SU-DHL-6 (cell line): ENCODE measurements at regions not wholly inside any gene's neighbourhood (a gene's known extent, or its start where the extent isn't known, plus 50 kb on each side); places are given as distances from the start of the nearest gene placed in this dataset.

Experiments used
- EZH2phosphoT487 ChIP-seq: fragments of 200-600 bp; sonication (generic), shearing (Covaris generic); conservative IDR thresholded peaks from 2 replicates; pipeline ENCODE4 v1.6.1; 2018; ENCODE audit warnings: mild to moderate bottlenecking, antibody characterized with exemption, low read length, moderate library complexity, mixed read lengths
- TF ChIP-seq, protein P1 (sequence below): fragments of 200-600 bp; sonication (generic); IDR thresholded peaks from one replicate; pipeline ENCODE4 v1.5.1; 2017; ENCODE audit warnings: antibody characterized with exemption, mild to moderate bottlenecking, low read length, moderate library complexity; ENCODE audit not compliant: insufficient read depth, poor library complexity, severe bottlenecking

DNA sequence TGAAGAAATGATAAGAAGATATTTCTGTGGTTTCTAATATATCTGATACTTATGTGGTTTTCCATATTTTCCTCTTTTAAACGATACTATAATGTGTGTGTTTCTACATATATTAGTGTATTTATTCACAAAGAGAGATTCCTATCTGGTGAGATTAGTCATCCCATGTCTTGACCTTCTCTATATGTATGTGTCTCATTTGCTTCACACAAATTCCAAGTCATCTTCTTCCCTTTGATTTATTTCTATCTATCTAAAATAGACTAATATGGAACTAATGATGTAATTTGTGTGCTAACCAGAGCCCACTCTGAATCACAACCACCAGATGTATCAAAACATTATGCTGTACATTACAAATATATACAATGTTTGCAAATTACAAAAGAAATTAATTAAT is 154.7 kb upstream of the KCNMB2 start:
- TF ChIP-seq, protein P1, sequence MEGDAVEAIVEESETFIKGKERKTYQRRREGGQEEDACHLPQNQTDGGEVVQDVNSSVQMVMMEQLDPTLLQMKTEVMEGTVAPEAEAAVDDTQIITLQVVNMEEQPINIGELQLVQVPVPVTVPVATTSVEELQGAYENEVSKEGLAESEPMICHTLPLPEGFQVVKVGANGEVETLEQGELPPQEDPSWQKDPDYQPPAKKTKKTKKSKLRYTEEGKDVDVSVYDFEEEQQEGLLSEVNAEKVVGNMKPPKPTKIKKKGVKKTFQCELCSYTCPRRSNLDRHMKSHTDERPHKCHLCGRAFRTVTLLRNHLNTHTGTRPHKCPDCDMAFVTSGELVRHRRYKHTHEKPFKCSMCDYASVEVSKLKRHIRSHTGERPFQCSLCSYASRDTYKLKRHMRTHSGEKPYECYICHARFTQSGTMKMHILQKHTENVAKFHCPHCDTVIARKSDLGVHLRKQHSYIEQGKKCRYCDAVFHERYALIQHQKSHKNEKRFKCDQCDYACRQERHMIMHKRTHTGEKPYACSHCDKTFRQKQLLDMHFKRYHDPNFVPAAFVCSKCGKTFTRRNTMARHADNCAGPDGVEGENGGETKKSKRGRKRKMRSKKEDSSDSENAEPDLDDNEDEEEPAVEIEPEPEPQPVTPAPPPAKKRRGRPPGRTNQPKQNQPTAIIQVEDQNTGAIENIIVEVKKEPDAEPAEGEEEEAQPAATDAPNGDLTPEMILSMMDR = no peak
- no peak for TF ChIP-seq EZH2phosphoT487
